ENCODE measurements at regions not wholly inside any gene's neighbourhood (a gene's known extent, or its start where the extent isn't known, plus 50 kb on each side); places are given as distances from the start of the nearest gene placed in this dataset.

DNA sequence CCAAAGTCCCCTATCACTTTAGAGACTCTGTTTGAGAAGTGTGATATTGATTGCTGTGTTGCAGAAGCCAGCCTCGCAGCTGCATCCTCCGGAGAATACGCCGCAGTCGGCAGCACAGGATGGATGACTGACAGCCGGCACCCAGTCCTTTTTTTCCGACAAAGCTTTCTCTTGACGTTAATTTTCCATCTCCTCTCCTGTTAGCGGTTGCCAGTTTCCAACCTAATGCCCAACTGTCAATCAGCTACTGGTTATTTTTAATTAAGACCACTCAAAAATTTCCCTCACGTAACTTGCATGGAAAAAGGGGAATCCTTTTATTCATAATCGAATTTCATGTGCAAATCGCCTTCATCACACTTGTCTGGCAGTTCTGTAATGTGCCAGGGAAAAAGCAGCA lies 953.9 kb downstream of the CDH11 start:
- TF ChIP-seq TAF1 (IDR thresholded peaks at IDR 0.05; ENCODE audit: low read depth) (no peak), CREB1 (IDR thresholded peaks at IDR 0.05; ENCODE audit: low read depth) (no peak), NFIC (IDR thresholded peaks at IDR 0.05) (no peak), TCF12 (IDR thresholded peaks at IDR 0.05; ENCODE audit: low read depth) (no peak), CEBPB (IDR thresholded peaks at IDR 0.05) (no peak), TEAD4 (IDR thresholded peaks at IDR 0.05) (no peak), EGR1 (IDR thresholded peaks at IDR 0.05) (no peak)
- TF ChIP-seq, protein P1, sequence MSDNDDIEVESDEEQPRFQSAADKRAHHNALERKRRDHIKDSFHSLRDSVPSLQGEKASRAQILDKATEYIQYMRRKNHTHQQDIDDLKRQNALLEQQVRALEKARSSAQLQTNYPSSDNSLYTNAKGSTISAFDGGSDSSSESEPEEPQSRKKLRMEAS (IDR thresholded peaks at IDR 0.05), result no peak

DNA sequence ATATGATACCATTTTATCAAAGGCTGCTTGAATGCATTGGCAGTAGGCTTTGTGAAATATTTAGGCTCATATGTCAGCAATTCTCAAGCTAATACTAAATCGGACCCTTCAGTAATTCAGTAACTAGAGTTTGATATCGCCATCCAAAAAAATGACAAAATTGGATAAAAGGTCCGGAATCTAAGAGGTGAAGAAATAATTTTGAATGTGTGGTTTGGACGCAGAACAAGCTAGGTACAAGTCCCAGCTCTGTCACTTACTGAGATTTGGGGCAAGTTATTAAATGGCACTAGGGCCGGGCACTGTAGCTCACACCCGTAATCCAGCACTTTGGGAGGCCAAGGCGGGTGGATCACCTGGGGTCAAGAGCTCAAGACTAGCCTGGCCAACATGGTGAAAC lies 956.5 kb downstream of the CDH11 start:
- no peak for TF ChIP-seq EP300 (IDR thresholded peaks at IDR 0.05; ENCODE audit: borderline replicate concordance)
- TF ChIP-seq, protein P1 (IDR thresholded peaks at IDR 0.05), result no peak
- no peak for TF ChIP-seq FOXM1 (IDR thresholded peaks at IDR 0.05; ENCODE audit: borderline replicate concordance, low read depth)
- TF ChIP-seq, protein P2, sequence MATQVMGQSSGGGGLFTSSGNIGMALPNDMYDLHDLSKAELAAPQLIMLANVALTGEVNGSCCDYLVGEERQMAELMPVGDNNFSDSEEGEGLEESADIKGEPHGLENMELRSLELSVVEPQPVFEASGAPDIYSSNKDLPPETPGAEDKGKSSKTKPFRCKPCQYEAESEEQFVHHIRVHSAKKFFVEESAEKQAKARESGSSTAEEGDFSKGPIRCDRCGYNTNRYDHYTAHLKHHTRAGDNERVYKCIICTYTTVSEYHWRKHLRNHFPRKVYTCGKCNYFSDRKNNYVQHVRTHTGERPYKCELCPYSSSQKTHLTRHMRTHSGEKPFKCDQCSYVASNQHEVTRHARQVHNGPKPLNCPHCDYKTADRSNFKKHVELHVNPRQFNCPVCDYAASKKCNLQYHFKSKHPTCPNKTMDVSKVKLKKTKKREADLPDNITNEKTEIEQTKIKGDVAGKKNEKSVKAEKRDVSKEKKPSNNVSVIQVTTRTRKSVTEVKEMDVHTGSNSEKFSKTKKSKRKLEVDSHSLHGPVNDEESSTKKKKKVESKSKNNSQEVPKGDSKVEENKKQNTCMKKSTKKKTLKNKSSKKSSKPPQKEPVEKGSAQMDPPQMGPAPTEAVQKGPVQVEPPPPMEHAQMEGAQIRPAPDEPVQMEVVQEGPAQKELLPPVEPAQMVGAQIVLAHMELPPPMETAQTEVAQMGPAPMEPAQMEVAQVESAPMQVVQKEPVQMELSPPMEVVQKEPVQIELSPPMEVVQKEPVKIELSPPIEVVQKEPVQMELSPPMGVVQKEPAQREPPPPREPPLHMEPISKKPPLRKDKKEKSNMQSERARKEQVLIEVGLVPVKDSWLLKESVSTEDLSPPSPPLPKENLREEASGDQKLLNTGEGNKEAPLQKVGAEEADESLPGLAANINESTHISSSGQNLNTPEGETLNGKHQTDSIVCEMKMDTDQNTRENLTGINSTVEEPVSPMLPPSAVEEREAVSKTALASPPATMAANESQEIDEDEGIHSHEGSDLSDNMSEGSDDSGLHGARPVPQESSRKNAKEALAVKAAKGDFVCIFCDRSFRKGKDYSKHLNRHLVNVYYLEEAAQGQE (IDR thresholded peaks at IDR 0.05; ENCODE audit: low read depth), result no peak
- TF ChIP-seq, protein P3, sequence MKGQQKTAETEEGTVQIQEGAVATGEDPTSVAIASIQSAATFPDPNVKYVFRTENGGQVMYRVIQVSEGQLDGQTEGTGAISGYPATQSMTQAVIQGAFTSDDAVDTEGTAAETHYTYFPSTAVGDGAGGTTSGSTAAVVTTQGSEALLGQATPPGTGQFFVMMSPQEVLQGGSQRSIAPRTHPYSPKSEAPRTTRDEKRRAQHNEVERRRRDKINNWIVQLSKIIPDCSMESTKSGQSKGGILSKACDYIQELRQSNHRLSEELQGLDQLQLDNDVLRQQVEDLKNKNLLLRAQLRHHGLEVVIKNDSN (IDR thresholded peaks at IDR 0.05), result no peak
- TF ChIP-seq CREB1 (IDR thresholded peaks at IDR 0.05; ENCODE audit: low read depth), result no peak
- no peak for TF ChIP-seq CEBPB (IDR thresholded peaks at IDR 0.05)

DNA sequence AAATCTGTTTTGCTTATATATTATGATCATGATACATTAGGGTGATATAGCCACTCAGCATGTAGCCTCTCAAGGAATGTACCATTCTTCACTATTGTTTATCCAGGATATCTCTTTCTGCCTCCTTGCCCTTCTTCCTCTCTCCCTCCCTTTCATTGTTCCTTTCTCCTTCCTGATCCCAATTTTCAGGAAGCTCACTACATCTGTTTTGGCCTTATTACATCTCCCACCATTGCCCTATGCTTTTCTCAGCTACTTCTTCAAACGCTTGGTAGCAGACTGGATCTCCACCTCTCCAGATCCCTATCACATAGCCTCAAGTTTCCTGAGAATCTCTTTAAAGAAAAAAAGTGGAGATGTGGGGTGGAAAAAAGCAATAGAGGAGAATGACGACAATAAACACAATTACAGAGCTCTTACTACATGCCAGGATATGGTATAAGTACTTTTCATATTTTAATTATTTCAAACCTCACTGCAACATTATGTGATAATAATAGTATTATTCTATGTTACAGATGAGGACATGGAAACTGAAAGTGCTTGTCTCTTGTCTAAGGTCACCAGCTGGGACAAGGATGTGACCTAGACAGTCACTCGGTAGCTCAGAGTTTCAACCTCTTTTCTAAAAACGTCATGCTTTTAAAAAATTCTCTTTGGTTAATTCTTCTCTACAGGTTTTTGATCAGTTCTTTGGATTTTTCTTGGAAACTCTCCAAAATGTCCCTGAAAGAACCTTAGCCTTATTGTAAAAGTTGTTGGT lies 959.1 kb downstream of the CDH11 start:
- no peak for TF ChIP-seq ZBTB7A (IDR thresholded peaks at IDR 0.05; ENCODE audit: low read depth)
- TF ChIP-seq TAF1 (IDR thresholded peaks at IDR 0.05; ENCODE audit: low read depth), result no peak
- TF ChIP-seq FOXM1 (IDR thresholded peaks at IDR 0.05; ENCODE audit: borderline replicate concordance, low read depth), result no peak
- TF ChIP-seq CEBPB (IDR thresholded peaks at IDR 0.05), result no peak

DNA sequence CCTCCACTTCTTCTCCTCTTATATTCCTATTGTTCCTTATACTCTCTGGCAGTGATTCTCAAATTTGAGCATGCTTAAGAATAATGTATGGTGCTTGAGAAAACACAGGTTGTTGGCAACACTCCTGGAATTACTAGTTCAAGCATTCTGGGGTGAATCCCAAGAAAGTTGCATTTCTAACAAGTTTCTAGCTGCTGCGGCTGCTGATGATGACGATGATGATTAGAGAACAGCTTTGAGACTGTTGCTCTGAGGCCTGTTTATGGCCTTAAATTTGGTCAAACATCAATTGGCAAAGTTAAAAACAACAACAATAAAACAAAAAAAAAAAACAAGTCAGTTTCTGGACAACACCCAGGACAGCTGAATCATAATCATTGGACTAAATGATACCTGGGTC lies 961.9 kb downstream of the CDH11 start:
- no peak for TF ChIP-seq TAF1 (IDR thresholded peaks at IDR 0.05; ENCODE audit: low read depth)
- TF ChIP-seq EGR1 (IDR thresholded peaks at IDR 0.05), result no peak
- TF ChIP-seq CEBPB (IDR thresholded peaks at IDR 0.05), result no peak
- no peak for TF ChIP-seq YY1 (IDR thresholded peaks at IDR 0.05; ENCODE audit: low read depth)
- TF ChIP-seq, protein P1 (IDR thresholded peaks at IDR 0.05), result no peak
- no peak for TF ChIP-seq FOXM1 (IDR thresholded peaks at IDR 0.05; ENCODE audit: borderline replicate concordance, low read depth)
- TF ChIP-seq TEAD4 (IDR thresholded peaks at IDR 0.05), result no peak
- TF ChIP-seq, protein P2 (IDR thresholded peaks at IDR 0.05; ENCODE audit: low read depth), result no peak
- no peak for TF ChIP-seq EP300 (IDR thresholded peaks at IDR 0.05; ENCODE audit: borderline replicate concordance)
- no peak for TF ChIP-seq RAD21 (IDR thresholded peaks at IDR 0.05; ENCODE audit: low read depth)
- TF ChIP-seq TCF12 (IDR thresholded peaks at IDR 0.05; ENCODE audit: low read depth), result no peak
- TF ChIP-seq NFIC (IDR thresholded peaks at IDR 0.05), result no peak
- no peak for TF ChIP-seq CREB1 (IDR thresholded peaks at IDR 0.05; ENCODE audit: low read depth)
- TF ChIP-seq ZBTB7A (IDR thresholded peaks at IDR 0.05; ENCODE audit: low read depth), result no peak
- TF ChIP-seq, protein P3 (IDR thresholded peaks at IDR 0.05), result no peak

DNA sequence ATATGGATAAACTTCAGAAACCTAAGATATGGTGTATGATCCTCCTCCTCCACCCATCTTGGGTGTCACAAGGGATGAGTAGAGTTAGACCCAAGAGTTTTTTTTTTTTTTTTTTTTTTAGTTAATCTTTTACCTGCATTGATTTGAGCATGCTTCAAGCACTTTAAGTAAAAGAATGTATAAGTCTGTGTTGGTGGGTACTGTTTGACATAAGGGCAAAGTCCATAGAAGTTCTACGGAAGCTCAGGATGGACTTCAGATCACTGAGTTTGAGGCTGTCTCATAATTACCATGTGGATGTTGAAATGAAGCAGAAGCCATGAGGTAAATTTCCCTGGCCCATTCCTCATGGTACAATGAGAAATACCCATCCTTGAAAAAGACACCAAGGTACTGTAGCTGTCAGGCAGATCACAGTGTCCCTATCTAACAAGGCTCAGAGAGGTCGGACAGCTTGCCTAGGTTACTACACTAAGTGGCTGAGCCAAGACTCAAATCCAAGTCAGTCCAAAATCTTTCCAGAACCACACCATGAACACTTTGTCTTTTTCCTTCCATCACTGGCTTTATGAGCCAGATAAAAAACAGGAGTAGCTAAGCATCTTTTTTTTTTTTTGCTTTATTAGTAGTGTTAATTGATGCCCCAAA lies 962.8 kb downstream of the CDH11 start:
- TF ChIP-seq EP300 (IDR thresholded peaks at IDR 0.05; ENCODE audit: borderline replicate concordance) (no peak), EGR1 (IDR thresholded peaks at IDR 0.05) (no peak), TCF12 (IDR thresholded peaks at IDR 0.05; ENCODE audit: low read depth) (no peak)

DNA sequence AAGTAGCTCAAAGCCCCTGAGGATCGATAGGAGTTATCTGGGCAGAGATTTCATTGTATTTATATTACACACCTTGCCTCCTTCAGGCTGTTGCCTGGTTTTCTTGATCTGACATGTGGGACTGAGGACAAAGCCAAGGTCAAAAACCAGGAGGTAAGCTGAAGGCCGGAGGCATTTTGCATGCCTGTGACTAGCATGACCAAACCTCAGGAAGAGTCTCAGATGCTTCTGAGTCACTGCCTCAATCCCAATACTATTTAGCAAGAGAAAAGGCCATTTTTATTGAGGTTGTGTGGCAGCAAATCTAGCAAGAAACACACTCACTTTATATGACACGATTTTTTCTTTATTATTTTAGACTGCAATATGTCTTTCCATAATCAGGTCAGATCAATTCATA lies 968.1 kb downstream of the CDH11 start:
- TF ChIP-seq ZBTB7A (IDR thresholded peaks at IDR 0.05; ENCODE audit: low read depth) (no peak), NFIC (IDR thresholded peaks at IDR 0.05) (no peak), CEBPB (IDR thresholded peaks at IDR 0.05) (no peak), TCF12 (IDR thresholded peaks at IDR 0.05; ENCODE audit: low read depth) (no peak)
